ENCODE measurements at regions not wholly inside any gene's neighbourhood (a gene's known extent, or its start where the extent isn't known, plus 50 kb on each side); places are given as distances from the start of the nearest gene placed in this dataset.

- Histone ChIP-seq H3K27me3 (ENCODE audit: control insufficient read depth, insufficient read depth, low read length) (no peaks in the 10 kb centered on the region), H3K9ac (ENCODE audit: low read depth, low read length) (no peak overlapping the region), H3K4me3 (ENCODE audit: low read depth, low read length) (no peak overlapping the region), H3K36me3 (ENCODE audit: control insufficient read depth, insufficient read depth, low read length) (no peaks in the 10 kb centered on the region), H3K9me3 (ENCODE audit: control insufficient read depth, insufficient read depth, low read length) (no peaks in the 10 kb centered on the region), H3K4me1 (ENCODE audit: control insufficient read depth, insufficient read depth, low read length) (peaks cover under 1% of the 10 kb centered on the region)
These were observed 196.6 kb upstream of the DIO3 start for GRCh38 chr14:101364503-101365328.

GRCh38 chr14:101365329-101366158 is 195.8 kb upstream of the DIO3 start:
- Histone ChIP-seq H3K27me3 (ENCODE audit: control insufficient read depth, insufficient read depth, low read length) (no peaks in the 10 kb centered on the region), H3K9ac (ENCODE audit: low read depth, low read length) (no peak overlapping the region), H3K9me3 (ENCODE audit: control insufficient read depth, insufficient read depth, low read length) (no peaks in the 10 kb centered on the region), H3K4me3 (ENCODE audit: low read depth, low read length) (no peak overlapping the region), H3K36me3 (ENCODE audit: control insufficient read depth, insufficient read depth, low read length) (no peaks in the 10 kb centered on the region), H3K4me1 (ENCODE audit: control insufficient read depth, insufficient read depth, low read length) (no peaks in the 10 kb centered on the region)

GRCh38 chr14:101367421-101368261 is 193.7 kb upstream of the DIO3 start:
- Histone ChIP-seq H3K4me1 (ENCODE audit: control insufficient read depth, insufficient read depth, low read length) (no peaks in the 10 kb centered on the region), H3K9me3 (ENCODE audit: control insufficient read depth, insufficient read depth, low read length) (no peaks in the 10 kb centered on the region), H3K4me3 (ENCODE audit: low read depth, low read length) (no peak overlapping the region), H3K36me3 (ENCODE audit: control insufficient read depth, insufficient read depth, low read length) (no peaks in the 10 kb centered on the region), H3K9ac (ENCODE audit: low read depth, low read length) (no peak overlapping the region), H3K27me3 (ENCODE audit: control insufficient read depth, insufficient read depth, low read length) (no peaks in the 10 kb centered on the region)

- Histone ChIP-seq H3K4me3 (ENCODE audit: low read depth, low read length) (no peak overlapping the region), H3K27me3 (ENCODE audit: control insufficient read depth, insufficient read depth, low read length) (no peaks in the 10 kb centered on the region), H3K36me3 (ENCODE audit: control insufficient read depth, insufficient read depth, low read length) (no peaks in the 10 kb centered on the region), H3K4me1 (ENCODE audit: control insufficient read depth, insufficient read depth, low read length) (no peaks in the 10 kb centered on the region), H3K9ac (ENCODE audit: low read depth, low read length) (no peak overlapping the region), H3K9me3 (ENCODE audit: control insufficient read depth, insufficient read depth, low read length) (no peaks in the 10 kb centered on the region)
These were observed 192.7 kb upstream of the DIO3 start for GRCh38 chr14:101368629-101369028.

DNA sequence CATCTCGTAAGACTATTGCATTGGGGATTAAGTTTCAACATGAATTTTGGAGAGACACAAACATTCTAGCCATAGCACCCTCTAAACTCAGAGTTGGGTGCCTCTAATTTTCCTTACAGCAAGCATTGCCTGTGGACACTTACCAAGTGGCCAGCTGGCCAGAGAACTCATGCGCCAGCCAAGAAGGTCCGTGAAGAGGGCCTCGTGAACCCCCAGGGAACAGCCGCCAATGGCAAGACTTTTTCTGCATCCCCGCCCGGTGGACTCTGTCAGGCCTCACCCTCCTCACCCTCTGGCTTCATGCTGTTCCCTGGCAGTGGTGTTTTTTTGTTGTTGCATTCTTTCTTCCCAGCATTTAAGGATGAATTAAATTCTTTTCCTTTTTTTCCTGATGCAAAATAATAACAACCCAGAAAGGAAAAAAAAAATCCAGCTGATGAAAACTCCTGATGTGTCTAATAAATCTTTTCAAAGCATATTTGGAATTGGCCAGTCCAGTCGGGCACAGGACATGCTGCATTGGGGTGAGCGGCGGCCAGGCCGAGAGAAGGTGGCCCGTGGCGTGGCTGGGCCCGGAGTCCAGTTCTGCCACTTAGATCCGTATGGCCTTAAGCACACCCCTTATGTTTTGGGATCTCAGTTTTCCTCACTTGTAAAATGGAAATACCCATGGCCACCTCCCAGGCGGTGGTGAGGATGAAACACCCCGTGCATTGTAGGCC is 191.9 kb upstream of the DIO3 start:
- H3K4me1 ChIP-seq (ENCODE audit: control insufficient read depth, insufficient read depth, low read length): no peaks in the 10 kb centered on the region
- H3K9ac ChIP-seq (ENCODE audit: low read depth, low read length): no peak overlapping the region
- no peaks in the 10 kb centered on the region for H3K36me3 ChIP-seq (ENCODE audit: control insufficient read depth, insufficient read depth, low read length)
- H3K27me3 ChIP-seq (ENCODE audit: control insufficient read depth, insufficient read depth, low read length): no peaks in the 10 kb centered on the region
- H3K4me3 ChIP-seq (ENCODE audit: low read depth, low read length): no peak overlapping the region
- no peaks in the 10 kb centered on the region for H3K9me3 ChIP-seq (ENCODE audit: control insufficient read depth, insufficient read depth, low read length)

GRCh38 chr14:101369916-101370592 is 191.2 kb upstream of the DIO3 start:
- Histone ChIP-seq H3K9me3 (ENCODE audit: control insufficient read depth, insufficient read depth, low read length) (no peaks in the 10 kb centered on the region), H3K9ac (ENCODE audit: low read depth, low read length) (no peak overlapping the region), H3K27me3 (ENCODE audit: control insufficient read depth, insufficient read depth, low read length) (no peaks in the 10 kb centered on the region), H3K4me3 (ENCODE audit: low read depth, low read length) (no peak overlapping the region), H3K36me3 (ENCODE audit: control insufficient read depth, insufficient read depth, low read length) (no peaks in the 10 kb centered on the region), H3K4me1 (ENCODE audit: control insufficient read depth, insufficient read depth, low read length) (no peaks in the 10 kb centered on the region)

GRCh38 chr14:101370593-101371569 is 190.4 kb upstream of the DIO3 start:
- Histone ChIP-seq H3K4me3 (ENCODE audit: low read depth, low read length) (no peak overlapping the region), H3K36me3 (ENCODE audit: control insufficient read depth, insufficient read depth, low read length) (no peaks in the 10 kb centered on the region), H3K4me1 (ENCODE audit: control insufficient read depth, insufficient read depth, low read length) (no peaks in the 10 kb centered on the region), H3K9me3 (ENCODE audit: control insufficient read depth, insufficient read depth, low read length) (no peaks in the 10 kb centered on the region), H3K9ac (ENCODE audit: low read depth, low read length) (no peak overlapping the region), H3K27me3 (ENCODE audit: control insufficient read depth, insufficient read depth, low read length) (no peaks in the 10 kb centered on the region)

GRCh38 chr14:101371799-101372793 is 189.2 kb upstream of the DIO3 start:
- H3K9ac ChIP-seq (ENCODE audit: low read depth, low read length): no peak overlapping the region
- no peak overlapping the region for H3K4me3 ChIP-seq (ENCODE audit: low read depth, low read length)
- no peaks in the 10 kb centered on the region for H3K27me3 ChIP-seq (ENCODE audit: control insufficient read depth, insufficient read depth, low read length)
- H3K36me3 ChIP-seq (ENCODE audit: control insufficient read depth, insufficient read depth, low read length): no peaks in the 10 kb centered on the region
- H3K4me1 ChIP-seq (ENCODE audit: control insufficient read depth, insufficient read depth, low read length): no peaks in the 10 kb centered on the region
- no peaks in the 10 kb centered on the region for H3K9me3 ChIP-seq (ENCODE audit: control insufficient read depth, insufficient read depth, low read length)

DNA sequence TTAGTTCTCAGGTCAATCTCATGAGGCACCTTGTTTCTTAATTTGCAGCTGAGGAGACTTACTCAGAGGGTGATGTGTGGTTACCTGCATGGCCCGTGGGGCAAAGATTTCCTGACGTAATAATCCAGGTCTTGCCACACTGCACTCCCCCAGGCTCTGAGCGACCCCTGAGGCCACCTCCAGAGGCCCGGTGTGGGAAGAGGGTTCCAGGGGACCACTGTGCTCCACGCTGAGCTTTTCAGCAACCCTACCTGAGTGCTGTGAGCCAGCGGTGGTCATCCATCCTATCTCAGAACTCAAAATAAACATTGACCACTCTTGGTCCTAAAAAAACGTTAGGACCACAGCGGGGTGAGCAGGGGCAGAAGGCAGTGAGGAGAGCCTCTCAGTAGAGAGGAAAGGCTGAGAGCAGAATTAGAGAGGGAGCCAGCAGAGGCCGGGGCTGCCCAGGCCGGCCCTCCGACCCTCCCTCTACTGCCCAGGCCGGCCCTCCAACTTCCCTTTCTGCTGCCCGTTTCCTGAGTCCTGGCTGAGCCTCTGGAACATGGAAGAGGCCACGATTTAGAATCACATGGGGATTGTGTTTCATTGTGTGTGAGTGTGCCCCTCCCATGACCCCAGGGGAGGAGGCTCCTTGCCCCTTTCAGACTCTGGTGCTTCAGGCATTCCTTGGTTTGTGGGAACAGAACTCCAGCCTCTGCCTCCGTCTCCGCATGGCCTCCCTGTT is 188.2 kb upstream of the DIO3 start:
- Histone ChIP-seq H3K9ac (ENCODE audit: low read depth, low read length) (no peak overlapping the region), H3K4me1 (ENCODE audit: control insufficient read depth, insufficient read depth, low read length) (no peaks in the 10 kb centered on the region), H3K36me3 (ENCODE audit: control insufficient read depth, insufficient read depth, low read length) (no peaks in the 10 kb centered on the region), H3K4me3 (ENCODE audit: low read depth, low read length) (no peak overlapping the region), H3K27me3 (ENCODE audit: control insufficient read depth, insufficient read depth, low read length) (no peaks in the 10 kb centered on the region), H3K9me3 (ENCODE audit: control insufficient read depth, insufficient read depth, low read length) (no peaks in the 10 kb centered on the region)

Measured in iPS-15b (cell line).